ENCODE measurements at regions not wholly inside any gene's neighbourhood (a gene's known extent, or its start where the extent isn't known, plus 50 kb on each side); places are given as distances from the start of the nearest gene placed in this dataset.

DNA sequence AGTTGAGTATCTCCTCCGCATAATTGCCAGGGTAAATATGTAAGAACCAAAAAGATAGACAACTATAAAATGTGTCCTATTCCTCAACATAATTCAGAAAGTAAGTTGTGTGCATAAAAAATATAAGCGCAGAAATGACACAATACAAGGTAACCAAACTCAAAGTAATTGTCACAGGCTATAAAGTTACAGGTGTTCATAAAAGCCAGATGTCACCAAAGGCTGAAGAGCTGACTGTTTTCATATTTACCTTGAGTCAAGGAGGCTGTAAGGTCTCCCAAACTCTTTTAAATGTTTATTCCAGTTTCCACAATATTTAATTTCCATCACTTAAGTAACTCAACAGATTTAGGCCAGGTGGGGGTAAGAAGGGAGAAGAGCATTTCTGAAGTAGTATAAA is 192.2 kb upstream of the MARCKS start:
- H3K27me3 Mint-ChIP-seq (ENCODE audit: low read depth), result peaks cover 6% of the 10 kb centered on the region
- no peak overlapping the region for H3K27ac Mint-ChIP-seq
- no peaks in the 10 kb centered on the region for H3K4me1 Mint-ChIP-seq (ENCODE audit: low read depth)
- H3K36me3 Mint-ChIP-seq (ENCODE audit: low read depth), result no peaks in the 10 kb centered on the region
- intact Hi-C loops (cut with micrococcal nuclease), result no loop called here
- CTCF ChIA-PET, result no interaction called here
- H3K9me3 Mint-ChIP-seq, result no peaks in the 10 kb centered on the region
- no peak for DNase-seq
- H3K4me3 Mint-ChIP-seq, result no peak overlapping the region

DNA sequence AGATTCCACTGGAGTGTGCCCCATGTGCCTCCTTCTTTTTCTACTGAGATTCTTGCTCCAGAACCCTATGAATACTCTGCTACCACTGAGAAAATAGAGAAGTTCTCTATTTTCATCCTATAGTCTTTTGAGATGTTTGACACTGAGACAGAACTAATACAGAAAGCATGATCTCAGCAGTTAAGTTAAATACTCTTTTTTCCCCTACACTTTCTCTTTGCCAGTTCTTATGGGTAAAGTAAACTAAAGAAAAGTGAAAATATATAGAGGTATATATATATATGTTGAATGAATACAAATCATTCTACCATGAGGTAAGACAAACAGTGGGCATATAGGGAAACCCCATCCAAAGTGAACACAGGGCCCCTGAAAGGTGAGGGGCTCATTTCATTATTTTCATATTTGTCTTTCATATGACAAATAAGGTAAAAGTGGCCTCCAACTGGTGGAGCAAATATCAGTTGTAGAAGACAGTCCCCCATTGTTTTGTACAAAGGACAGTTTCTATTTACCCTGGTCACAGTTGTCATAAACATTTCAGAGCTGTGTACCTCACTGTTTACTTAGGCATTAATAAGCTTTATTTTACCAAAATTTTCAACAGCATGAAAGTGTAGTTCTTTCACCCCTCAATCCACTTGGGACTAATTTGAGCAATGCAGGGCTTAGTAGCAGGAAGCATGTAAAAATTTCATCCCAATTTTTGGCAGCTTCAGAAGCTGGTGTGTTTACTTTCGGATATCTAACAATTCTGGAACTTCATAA is 188.3 kb upstream of the MARCKS start:
- Mint-ChIP-seq H3K4me3 (no peak overlapping the region), H3K36me3 (ENCODE audit: low read depth) (no peaks in the 10 kb centered on the region), H3K9me3 (no peaks in the 10 kb centered on the region), H3K27me3 (ENCODE audit: low read depth) (peaks cover 4% of the 10 kb centered on the region), H3K4me1 (ENCODE audit: low read depth) (no peaks in the 10 kb centered on the region), H3K27ac (no peak overlapping the region)
- intact Hi-C loops (cut with micrococcal nuclease), result no loop called here
- no peak for DNase-seq
- CTCF ChIA-PET, result no interaction called here

DNA sequence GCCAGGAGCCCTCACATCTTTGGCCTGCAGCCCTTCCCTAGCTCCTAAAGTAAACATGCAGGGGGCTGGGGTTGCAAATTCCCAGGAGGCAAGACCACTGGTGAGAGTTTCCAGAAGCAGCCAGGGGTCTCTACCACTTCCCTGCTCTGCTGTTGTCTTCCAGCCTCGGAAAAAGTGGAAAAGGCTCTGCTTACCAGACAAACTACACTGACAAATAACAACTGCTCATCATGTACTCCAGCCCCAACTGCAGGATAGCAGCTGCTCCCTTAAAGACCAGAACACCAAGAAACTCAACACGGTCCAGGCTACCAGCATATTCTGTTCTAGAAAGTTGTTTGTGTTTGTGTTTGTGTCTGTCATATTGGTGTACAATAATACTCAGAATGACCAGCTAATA is 187.5 kb upstream of the MARCKS start:
- H3K4me3 Mint-ChIP-seq, result no peak overlapping the region
- intact Hi-C loops (cut with micrococcal nuclease), result no loop called here
- no peaks in the 10 kb centered on the region for H3K9me3 Mint-ChIP-seq
- no peak overlapping the region for H3K27ac Mint-ChIP-seq
- H3K27me3 Mint-ChIP-seq (ENCODE audit: low read depth), result peaks cover 4% of the 10 kb centered on the region
- no peak for DNase-seq
- CTCF ChIA-PET, result interaction anchor here (0.6 kb wide), 1 partner anchor 14 kb away, joined by 7 read pairs; no protein-coding TSS in a partner anchor
- H3K4me1 Mint-ChIP-seq (ENCODE audit: low read depth), result no peaks in the 10 kb centered on the region
- H3K36me3 Mint-ChIP-seq (ENCODE audit: low read depth), result no peaks in the 10 kb centered on the region

DNA sequence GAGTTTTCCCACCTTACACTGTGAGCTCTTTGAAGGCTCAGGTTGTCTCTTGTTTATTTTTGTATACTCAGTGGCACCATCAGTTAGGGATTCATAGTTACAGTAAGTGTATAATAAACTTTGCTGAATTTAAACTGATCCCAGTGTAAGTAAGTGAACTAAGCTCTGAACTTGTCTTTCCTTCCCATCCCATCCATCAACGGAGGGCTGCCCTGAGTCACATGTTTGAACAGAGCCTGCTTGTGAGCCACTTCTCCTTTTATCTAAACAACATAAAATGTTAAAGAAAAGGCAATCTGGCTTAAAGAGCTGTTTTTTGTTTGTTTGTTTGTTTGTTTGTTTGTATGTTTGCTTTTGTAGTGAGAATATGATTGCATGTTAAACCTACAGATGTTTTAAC is 185.7 kb upstream of the MARCKS start:
- no peak for DNase-seq
- CTCF ChIA-PET, result no interaction called here
- H3K36me3 Mint-ChIP-seq (ENCODE audit: low read depth), result no peaks in the 10 kb centered on the region
- intact Hi-C loops (cut with micrococcal nuclease), result no loop called here
- no peak overlapping the region for H3K27ac Mint-ChIP-seq
- no peaks in the 10 kb centered on the region for H3K9me3 Mint-ChIP-seq
- no peak overlapping the region for H3K4me3 Mint-ChIP-seq
- peaks cover 4% of the 10 kb centered on the region for H3K27me3 Mint-ChIP-seq (ENCODE audit: low read depth)
- H3K4me1 Mint-ChIP-seq (ENCODE audit: low read depth), result no peaks in the 10 kb centered on the region

GRCh38 chr6:113672491-113673149 is 184.5 kb upstream of the MARCKS start:
- DNase-seq, result no peak
- CTCF ChIA-PET, result no interaction called here
- no peaks in the 10 kb centered on the region for H3K36me3 Mint-ChIP-seq (ENCODE audit: low read depth)
- H3K4me1 Mint-ChIP-seq (ENCODE audit: low read depth), result no peaks in the 10 kb centered on the region
- H3K9me3 Mint-ChIP-seq, result no peaks in the 10 kb centered on the region
- peaks cover 2% of the 10 kb centered on the region for H3K27me3 Mint-ChIP-seq (ENCODE audit: low read depth)
- no peak overlapping the region for H3K4me3 Mint-ChIP-seq
- intact Hi-C loops (cut with micrococcal nuclease), result no loop called here
- H3K27ac Mint-ChIP-seq, result no peak overlapping the region

- no peak overlapping the region for H3K4me3 Mint-ChIP-seq
- no peaks in the 10 kb centered on the region for H3K9me3 Mint-ChIP-seq
- DNase-seq, result no peak
- H3K27me3 Mint-ChIP-seq (ENCODE audit: low read depth), result peaks cover 2% of the 10 kb centered on the region
- intact Hi-C loops (cut with micrococcal nuclease), result no loop called here
- H3K4me1 Mint-ChIP-seq (ENCODE audit: low read depth), result no peaks in the 10 kb centered on the region
- no peak overlapping the region for H3K27ac Mint-ChIP-seq
- no peaks in the 10 kb centered on the region for H3K36me3 Mint-ChIP-seq (ENCODE audit: low read depth)
- CTCF ChIA-PET, result no interaction called here
Observed at GRCh38 chr6:113674075-113674474, 183.1 kb upstream of the MARCKS start.

DNA sequence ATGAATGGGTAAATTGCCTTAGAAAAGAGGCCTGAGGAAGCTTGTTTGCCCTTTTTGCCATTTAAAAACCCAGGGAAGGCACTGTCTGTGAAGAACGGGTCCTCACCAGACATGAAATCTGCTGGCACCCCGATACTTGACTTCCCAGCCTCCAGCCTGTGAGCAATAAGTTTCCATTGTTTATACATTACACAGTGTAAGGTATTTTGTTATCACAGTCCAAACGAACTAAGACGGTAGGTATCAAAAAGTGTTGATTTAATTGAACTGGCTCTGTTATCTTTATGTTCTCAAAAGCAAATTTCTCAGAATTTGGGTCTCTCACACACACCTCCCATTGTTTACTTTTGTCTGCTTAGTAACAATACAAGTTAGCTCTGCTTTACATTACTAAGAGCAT is 181.1 kb upstream of the MARCKS start:
- Mint-ChIP-seq H3K27ac (no peak overlapping the region), H3K4me3 (no peak overlapping the region), H3K27me3 (ENCODE audit: low read depth) (peaks cover 8% of the 10 kb centered on the region), H3K4me1 (ENCODE audit: low read depth) (no peaks in the 10 kb centered on the region), H3K36me3 (ENCODE audit: low read depth) (no peaks in the 10 kb centered on the region), H3K9me3 (no peaks in the 10 kb centered on the region)
- CTCF ChIA-PET, result no interaction called here
- no peak for DNase-seq
- intact Hi-C loops (cut with micrococcal nuclease), result no loop called here

GRCh38 chr6:113676968-113677367 is 180.2 kb upstream of the MARCKS start:
- H3K27ac Mint-ChIP-seq, result no peak overlapping the region
- H3K27me3 Mint-ChIP-seq (ENCODE audit: low read depth), result peaks cover 8% of the 10 kb centered on the region
- DNase-seq, result no peak
- CTCF ChIA-PET, result no interaction called here
- no peaks in the 10 kb centered on the region for H3K36me3 Mint-ChIP-seq (ENCODE audit: low read depth)
- H3K9me3 Mint-ChIP-seq, result no peaks in the 10 kb centered on the region
- no peaks in the 10 kb centered on the region for H3K4me1 Mint-ChIP-seq (ENCODE audit: low read depth)
- intact Hi-C loops (cut with micrococcal nuclease), result no loop called here
- H3K4me3 Mint-ChIP-seq, result no peak overlapping the region

- Mint-ChIP-seq H3K27ac (no peak overlapping the region), H3K36me3 (ENCODE audit: low read depth) (no peaks in the 10 kb centered on the region), H3K9me3 (no peaks in the 10 kb centered on the region), H3K27me3 (ENCODE audit: low read depth) (peaks cover 6% of the 10 kb centered on the region), H3K4me3 (no peak overlapping the region), H3K4me1 (ENCODE audit: low read depth) (no peaks in the 10 kb centered on the region)
- intact Hi-C loops (cut with micrococcal nuclease), result no loop called here
- no peak for DNase-seq
- CTCF ChIA-PET, result no interaction called here
Observed at GRCh38 chr6:113679051-113679450, 178.1 kb upstream of the MARCKS start.

DNA sequence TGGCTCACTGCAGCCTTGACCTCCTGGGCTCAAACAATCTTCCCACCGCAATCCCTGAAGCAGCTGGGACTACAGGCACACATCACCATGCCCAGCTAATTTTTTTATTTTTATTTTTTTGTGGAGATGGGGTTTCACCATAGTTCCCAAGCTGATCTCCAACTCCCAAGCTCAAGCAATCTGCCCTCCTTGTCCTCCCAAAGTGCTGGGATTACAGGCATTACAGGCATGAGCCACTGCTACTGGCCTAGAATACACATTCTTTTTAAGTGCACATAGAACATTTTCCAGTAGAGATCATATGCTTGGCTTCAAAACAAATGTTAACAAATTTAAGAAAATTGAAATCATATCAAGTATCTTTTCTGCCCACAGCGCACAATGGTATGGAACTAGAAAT is 176.8 kb upstream of the MARCKS start:
- H3K27ac Mint-ChIP-seq, result no peak overlapping the region
- intact Hi-C loops (cut with micrococcal nuclease), result no loop called here
- peaks cover 6% of the 10 kb centered on the region for H3K27me3 Mint-ChIP-seq (ENCODE audit: low read depth)
- no peaks in the 10 kb centered on the region for H3K4me1 Mint-ChIP-seq (ENCODE audit: low read depth)
- no peaks in the 10 kb centered on the region for H3K9me3 Mint-ChIP-seq
- DNase-seq, result no peak
- H3K36me3 Mint-ChIP-seq (ENCODE audit: low read depth), result no peaks in the 10 kb centered on the region
- CTCF ChIA-PET, result no interaction called here
- no peak overlapping the region for H3K4me3 Mint-ChIP-seq

DNA sequence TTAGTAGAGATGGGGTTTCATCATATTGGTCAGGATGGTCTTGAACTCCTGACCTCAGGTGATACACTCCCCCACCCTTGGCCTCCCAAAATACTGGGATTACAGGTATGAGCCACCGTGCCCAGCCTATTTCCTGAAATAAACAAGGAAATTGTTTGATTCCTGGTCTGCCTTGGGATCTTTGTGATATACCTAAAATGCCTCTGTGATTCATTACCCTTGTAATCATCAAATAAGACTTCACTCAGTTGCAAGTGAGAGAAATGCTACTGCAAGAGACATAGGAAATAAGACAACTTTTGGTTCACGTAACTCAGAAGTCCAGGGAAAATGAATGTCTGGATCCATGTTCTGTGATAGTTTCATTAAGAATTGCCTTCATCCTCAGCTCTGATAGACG is 173.2 kb upstream of the MARCKS start:
- H3K27me3 Mint-ChIP-seq (ENCODE audit: low read depth), result peaks cover 6% of the 10 kb centered on the region
- no peaks in the 10 kb centered on the region for H3K36me3 Mint-ChIP-seq (ENCODE audit: low read depth)
- H3K27ac Mint-ChIP-seq, result no peak overlapping the region
- no peak for DNase-seq
- no peaks in the 10 kb centered on the region for H3K4me1 Mint-ChIP-seq (ENCODE audit: low read depth)
- CTCF ChIA-PET, result interaction anchor here (0.6 kb wide), 1 partner anchor 14 kb away, joined by 7 read pairs; no protein-coding TSS in a partner anchor
- no peak overlapping the region for H3K4me3 Mint-ChIP-seq
- intact Hi-C loops (cut with micrococcal nuclease), result no loop called here
- no peaks in the 10 kb centered on the region for H3K9me3 Mint-ChIP-seq

GRCh38 chr6:113684382-113684901 is 172.7 kb upstream of the MARCKS start:
- Mint-ChIP-seq H3K27me3 (ENCODE audit: low read depth) (peaks cover 6% of the 10 kb centered on the region), H3K9me3 (no peaks in the 10 kb centered on the region), H3K36me3 (ENCODE audit: low read depth) (no peaks in the 10 kb centered on the region), H3K4me1 (ENCODE audit: low read depth) (no peaks in the 10 kb centered on the region), H3K4me3 (no peak overlapping the region), H3K27ac (no peak overlapping the region)
- intact Hi-C loops (cut with micrococcal nuclease), result no loop called here
- CTCF ChIA-PET, result interaction anchor here (0.6 kb wide), 1 partner anchor 14 kb away, joined by 7 read pairs; no protein-coding TSS in a partner anchor
- no peak for DNase-seq

GRCh38 chr6:113686049-113686448 is 171.1 kb upstream of the MARCKS start:
- intact Hi-C loops (cut with micrococcal nuclease), result no loop called here
- Mint-ChIP-seq H3K4me3 (no peak overlapping the region), H3K4me1 (ENCODE audit: low read depth) (peaks cover 3% of the 10 kb centered on the region), H3K27ac (no peak overlapping the region), H3K27me3 (ENCODE audit: low read depth) (no peaks in the 10 kb centered on the region), H3K36me3 (ENCODE audit: low read depth) (no peaks in the 10 kb centered on the region), H3K9me3 (no peaks in the 10 kb centered on the region)
- CTCF ChIA-PET, result no interaction called here
- no peak for DNase-seq

Data from activated naive CD4-positive, alpha-beta T cell treated with anti-CD3 and anti-CD28 coated beads for 36 hours (primary cell).